A549 (cell line): ENCODE measurements at regions not wholly inside any gene's neighbourhood (a gene's known extent, or its start where the extent isn't known, plus 50 kb on each side); places are given as distances from the start of the nearest gene placed in this dataset.
A peak's percentile ranks its signal among the peaks of the same experiment; 100 is the strongest.

Experiments
- ATAC-seq, 2 experiments: fragments of 200-7000 bp in 1 of 2; fragments of >200 bp in 1 of 2; cut with Nextera tagmentation in 1 of 2; cut with Tn5 transposase in 1 of 2; 3 replicates each; pipeline versions ENCODE4 v1.8.0 to v1.9.1; 2018 to 2020; ENCODE audit warnings: mild to moderate bottlenecking in 1 of 2, moderate library complexity in 1 of 2
- CTCF ChIA-PET: fragments of 300-600 bp; sonication (Branson Sonifier 250); formaldehyde crosslinking; extraction: SDS; loops from one replicate; lab custom pipeline; 2021; ENCODE audit warnings: antibody characterized with exemption, inconsistent platforms; lab: Yijun Ruan, JAX
- POLR2A ChIA-PET: fragments of 350-600 bp; formaldehyde crosslinking; extraction: SDS; loops from one replicate; lab custom pipeline; 2021; ENCODE audit warnings: antibody characterized with exemption, inconsistent platforms; lab: Yijun Ruan, JAX
- DNase-seq, 2 experiments: peaks; one replicate each; pipeline versions ENCODE4 v3.0.0 to v3.0.0-alpha.2; 2011 to 2016; ENCODE audit warnings: low read depth in 1 of 2, low spot score in 1 of 2
- FAIRE-seq: peaks from 2 replicates; lab custom pipeline; 2011; peaks lifted over from hg19 to GRCh38; lab: Jason Lieb, UNC
- H3K27ac ChIP-seq, 2 experiments: fragments of >200 bp; sonication (Bioruptor Twin); formaldehyde crosslinking; 3 replicates each; pipeline ENCODE4 v1.5.1; 2016 to 2017
- H3K4me1 ChIP-seq: fragments of >200 bp; sonication (Bioruptor Twin); formaldehyde crosslinking; 3 replicates; pipeline ENCODE4 v1.6.1; 2016
- H3K4me2 ChIP-seq: fragments of >200 bp; sonication (Bioruptor Twin); formaldehyde crosslinking; 3 replicates; pipeline ENCODE4 v1.6.1; 2016
- H3K4me3 ChIP-seq: fragments of >200 bp; sonication (Bioruptor Twin); formaldehyde crosslinking; 3 replicates; pipeline ENCODE4 v1.5.1; 2016
- H3K9me3 ChIP-seq: fragments of >200 bp; sonication (Bioruptor Twin); formaldehyde crosslinking; 3 replicates; pipeline ENCODE4 v1.6.1; 2016
- CEBPB ChIP-seq, 2 experiments: fragments of >200 bp in 1 of 2; sonication (Bioruptor Twin) in 1 of 2; formaldehyde crosslinking in 1 of 2; IDR thresholded peaks; 2 replicates each; pipeline ENCODE4 v1.6.1; 2012 to 2016
- CHD2 ChIP-seq: fragments of 150-350 bp; IDR thresholded peaks from 2 replicates; pipeline ENCODE4 v1.6.1; 2014; ENCODE audit warnings: low read length; ENCODE audit not compliant: partially characterized antibody
- ESRRA ChIP-seq: fragments of 150-350 bp; IDR thresholded peaks from 2 replicates; pipeline ENCODE4 v1.6.1; 2014; ENCODE audit warnings: mild to moderate bottlenecking, low read length, borderline replicate concordance
- FOSB ChIP-seq: fragments of 250-450 bp; sonication (Bioruptor Pico); IDR thresholded peaks from 2 replicates; pipeline ENCODE4 v1.5.0; 2020; ENCODE audit warnings: mild to moderate bottlenecking, moderate library complexity
- HDAC2 ChIP-seq: fragments of 200-600 bp; sonication (generic); IDR thresholded peaks from 2 replicates; pipeline ENCODE4 v1.6.1; 2016
- HMGXB4 ChIP-seq: fragments of 250-450 bp; sonication (Bioruptor Pico); IDR thresholded peaks from 2 replicates; pipeline ENCODE4 v1.5.0; 2021; ENCODE audit warnings: mild to moderate bottlenecking, moderate library complexity, borderline replicate concordance
- JUN ChIP-seq, 2 experiments: fragments of >200 bp; sonication (Bioruptor Twin); formaldehyde crosslinking; IDR thresholded peaks; 2 replicates in 1 of 2; 3 replicates in 1 of 2; pipeline ENCODE4 v1.6.1; 2016 to 2017
- JUNB ChIP-seq: fragments of >200 bp; sonication (Bioruptor Twin); formaldehyde crosslinking; IDR thresholded peaks from 2 replicates; pipeline ENCODE4 v1.6.1; 2016
- KDM5A ChIP-seq: fragments of 200-600 bp; sonication (generic); IDR thresholded peaks from 2 replicates; pipeline ENCODE4 v1.6.1; 2016; ENCODE audit warnings: antibody characterized with exemption, mild to moderate bottlenecking
- MAFK ChIP-seq: fragments of 450-650 bp; IDR thresholded peaks from 2 replicates; pipeline ENCODE4 v1.6.1; 2014; ENCODE audit not compliant: partially characterized antibody
- MYC ChIP-seq: IDR thresholded peaks from 2 replicates; pipeline ENCODE4 v1.6.1; 2012; ENCODE audit warnings: mild to moderate bottlenecking, inconsistent platforms, low read length, improper control_type of control experiment, borderline replicate concordance
- NPAS2 ChIP-seq: fragments of 250-450 bp; sonication (Bioruptor Pico); IDR thresholded peaks from 2 replicates; pipeline ENCODE4 v1.8.0; 2022; ENCODE audit warnings: mild to moderate bottlenecking, moderate library complexity, borderline replicate concordance
- NR3C1 ChIP-seq: fragments of >200 bp; sonication (Bioruptor Twin); formaldehyde crosslinking; IDR thresholded peaks from 3 replicates; pipeline ENCODE4 v1.6.1; 2017
- POLR2A ChIP-seq: IDR thresholded peaks from 2 replicates; pipeline ENCODE4 v1.6.1; 2012; ENCODE audit warnings: mild to moderate bottlenecking, low read length
- POLR2AphosphoS2 ChIP-seq: conservative IDR thresholded peaks from 2 replicates; pipeline ENCODE4 v1.6.1; 2012; ENCODE audit warnings: low read length, improper control_type of control experiment, inconsistent platforms
- RARB ChIP-seq: fragments of 250-450 bp; sonication (Bioruptor Pico); IDR thresholded peaks from 2 replicates; pipeline ENCODE4 v1.8.0; 2021; ENCODE audit warnings: mild to moderate bottlenecking, moderate library complexity
- SMC3 ChIP-seq: fragments of >200 bp; sonication (Bioruptor Twin); formaldehyde crosslinking; IDR thresholded peaks from 3 replicates; pipeline ENCODE4 v1.6.1; 2018; ENCODE audit warnings: inconsistent platforms
- ZC3H11A ChIP-seq: fragments of 450-650 bp; IDR thresholded peaks from 2 replicates; pipeline ENCODE4 v1.6.1; 2014; ENCODE audit warnings: antibody characterized with exemption, mild to moderate bottlenecking
- ZNF302 ChIP-seq: fragments of 250-450 bp; sonication (Bioruptor Pico); IDR thresholded peaks from 2 replicates; pipeline ENCODE4 v1.9.0; 2021; ENCODE audit warnings: inconsistent platforms, mild to moderate bottlenecking, moderate library complexity
- WGBS: methylation state at CpG from one replicate; pipeline ENCODE4 v1.1.6; 2017; ENCODE audit errors: missing lambda C conversion rate; 5-methylcytosine and 5-hydroxymethylcytosine counted together
- TF ChIP-seq, protein P1 (sequence below): fragments of >200 bp; sonication (Bioruptor Twin); formaldehyde crosslinking; IDR thresholded peaks from 2 replicates; pipeline ENCODE4 v1.6.1; 2016
- TF ChIP-seq, protein P2 (sequence below): IDR thresholded peaks from 2 replicates; pipeline ENCODE4 v1.6.1; 2012; ENCODE audit warnings: low read depth, borderline replicate concordance

GRCh38 chr6:55012454-55012853 lies 161.9 kb upstream of the HCRTR2 start:
- H3K4me1 ChIP-seq, result no peaks in the 10 kb centered on the region
- DNase-seq, result no peak
- 75% methylated on average over 4 of the region's 4 CpGs for WGBS
- no peak overlapping the region for H3K4me2 ChIP-seq
- H3K4me3 ChIP-seq, result no peak overlapping the region
- peak; percentile 59 for TF ChIP-seq MAFK
- TF ChIP-seq NR3C1, result no peak
- ATAC-seq, result no peak
- FAIRE-seq, result no peak
- H3K27ac ChIP-seq, result no peak overlapping the region
- CTCF ChIA-PET, result no interaction called here
- H3K9me3 ChIP-seq, result no peaks in the 10 kb centered on the region
- POLR2A ChIA-PET, result no interaction called here

- no peaks in the 10 kb centered on the region for H3K4me1 ChIP-seq
- POLR2A ChIA-PET, result no interaction called here
- no peak for DNase-seq
- no peak overlapping the region for H3K27ac ChIP-seq
- no peaks in the 10 kb centered on the region for H3K9me3 ChIP-seq
- TF ChIP-seq NR3C1 (no peak), RARB (CRISPR knock-in tag) (no peak), KDM5A (no peak), POLR2AphosphoS2 (no peak)
- FAIRE-seq, result no peak
- ATAC-seq, result no peak
- CTCF ChIA-PET, result no interaction called here
- H3K4me2 ChIP-seq, result no peak overlapping the region
- WGBS, result 27% methylated on average over 1 of the region's 1 CpG
- no peak overlapping the region for H3K4me3 ChIP-seq
Measured at GRCh38 chr6:55014321-55015088, 159.8 kb upstream of the HCRTR2 start.

DNA sequence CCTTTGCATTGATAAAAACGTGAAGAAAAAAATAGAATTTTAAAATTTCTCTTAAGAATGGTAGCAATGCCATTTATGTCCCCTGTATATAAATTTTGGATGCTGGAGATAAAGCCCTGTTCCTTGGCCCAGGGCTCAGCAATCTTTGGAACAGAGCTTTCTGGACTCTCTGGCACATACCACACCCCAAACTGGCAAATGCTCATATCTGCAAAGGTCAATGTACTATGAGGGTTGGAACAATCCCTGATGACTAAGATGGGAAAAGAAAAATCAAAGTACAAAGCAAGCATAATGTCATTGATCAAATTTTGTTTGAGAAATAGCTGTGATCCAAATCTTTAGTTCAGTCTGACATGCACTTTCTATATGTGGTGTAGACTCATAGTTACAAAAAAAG lies 158.1 kb upstream of the HCRTR2 start:
- no peaks in the 10 kb centered on the region for H3K4me1 ChIP-seq
- DNase-seq (no peak), ATAC-seq (no peak), FAIRE-seq (no peak)
- ChIA-PET CTCF (no interaction called here), POLR2A (no interaction called here)
- WGBS, result 3% methylated on average over 1 of the region's 1 CpG
- no peak overlapping the region for H3K4me3 ChIP-seq
- TF ChIP-seq HDAC2 (no peak), SMC3 (no peak), JUNB (no peak), NPAS2 (no peak), JUN (IDR thresholded peaks at IDR 0.05) (no peak), ZNF302 (CRISPR knock-in tag) (no peak)
- TF ChIP-seq, protein P1, sequence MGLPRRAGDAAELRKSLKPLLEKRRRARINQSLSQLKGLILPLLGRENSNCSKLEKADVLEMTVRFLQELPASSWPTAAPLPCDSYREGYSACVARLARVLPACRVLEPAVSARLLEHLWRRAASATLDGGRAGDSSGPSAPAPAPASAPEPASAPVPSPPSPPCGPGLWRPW, result no peak
- no peak overlapping the region for H3K27ac ChIP-seq
- no peaks in the 10 kb centered on the region for H3K9me3 ChIP-seq
- no peak overlapping the region for H3K4me2 ChIP-seq

- 0% methylated on average over 1 of the region's 1 CpG for WGBS
- POLR2A ChIA-PET, result no interaction called here
- Histone ChIP-seq H3K4me2 (no peak overlapping the region), H3K4me1 (no peaks in the 10 kb centered on the region), H3K9me3 (no peaks in the 10 kb centered on the region), H3K27ac (no peak overlapping the region), H3K4me3 (no peak overlapping the region)
- ATAC-seq (no peak), DNase-seq (no peak), FAIRE-seq (no peak)
- TF ChIP-seq KDM5A (no peak), FOSB (CRISPR knock-in tag) (no peak), JUNB (no peak), JUN (IDR thresholded peaks at IDR 0.05) (no peak), ZC3H11A (no peak), HMGXB4 (no peak), ESRRA (no peak), NR3C1 (no peak), CEBPB (IDR thresholded peaks at IDR 0.05) (no peak), POLR2A (no peak), MYC (no peak), CHD2 (no peak)
- TF ChIP-seq, protein P2, sequence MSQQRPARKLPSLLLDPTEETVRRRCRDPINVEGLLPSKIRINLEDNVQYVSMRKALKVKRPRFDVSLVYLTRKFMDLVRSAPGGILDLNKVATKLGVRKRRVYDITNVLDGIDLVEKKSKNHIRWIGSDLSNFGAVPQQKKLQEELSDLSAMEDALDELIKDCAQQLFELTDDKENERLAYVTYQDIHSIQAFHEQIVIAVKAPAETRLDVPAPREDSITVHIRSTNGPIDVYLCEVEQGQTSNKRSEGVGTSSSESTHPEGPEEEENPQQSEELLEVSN, result no peak
- CTCF ChIA-PET, result no interaction called here
Measured at GRCh38 chr6:55017555-55018300, 156.6 kb upstream of the HCRTR2 start.
